ENCODE measurements at regions not wholly inside any gene's neighbourhood (a gene's known extent, or its start where the extent isn't known, plus 50 kb on each side); places are given as distances from the start of the nearest gene placed in this dataset.
"Not testable (repeated sequence)": the region's sequence is repeated elsewhere in the genome, so short reads cannot be mapped to it uniquely, and the experiment has no call there.

GRCh38 chr15:22566510-22566909 is 107.8 kb downstream of the GOLGA6L22 start:
- not testable (repeated sequence) for TF ChIP-seq CTCF (conservative IDR thresholded peaks at IDR 0.05 in 1 of 2, IDR thresholded peaks at IDR 0.05 in 1 of 2; ENCODE audit: low read depth in 1 of 2, low read length in 2 of 2); EZH2 (IDR thresholded peaks at IDR 0.05; ENCODE audit: low read length, missing control alignments)

Measured in fibroblast of lung (primary cell).